HEK293 (cell line): ENCODE measurements at regions not wholly inside any gene's neighbourhood (a gene's known extent, or its start where the extent isn't known, plus 50 kb on each side); places are given as distances from the start of the nearest gene placed in this dataset.

Experiments used
- BCL11A ChIP-seq: fragments of 450-650 bp; formaldehyde crosslinking; IDR thresholded peaks from 2 replicates; pipeline ENCODE4 v1.5.1; 2016; ENCODE audit warnings: low read depth, missing biosample characterization, missing genetic modification characterization
- BCL6B ChIP-seq: fragments of 450-650 bp; formaldehyde crosslinking; IDR thresholded peaks from 2 replicates; pipeline ENCODE4 v1.5.1; 2017; ENCODE audit warnings: missing biosample characterization, missing genetic modification characterization
- IKZF3 ChIP-seq: fragments of 450-650 bp; IDR thresholded peaks from 2 replicates; pipeline ENCODE4 v1.5.0; 2018; ENCODE audit warnings: missing biosample characterization, mild to moderate bottlenecking, missing genetic modification characterization, moderate library complexity
- PRDM4 ChIP-seq: fragments of 450-650 bp; formaldehyde crosslinking; IDR thresholded peaks from 2 replicates; pipeline ENCODE4 v1.5.1; 2017; ENCODE audit warnings: missing biosample characterization, missing genetic modification characterization
- SCRT2 ChIP-seq: fragments of 450-650 bp; formaldehyde crosslinking; IDR thresholded peaks from 2 replicates; pipeline ENCODE4 v1.5.1; 2016; ENCODE audit warnings: missing biosample characterization, missing genetic modification characterization
- SP3 ChIP-seq: fragments of 450-650 bp; formaldehyde crosslinking; IDR thresholded peaks from 2 replicates; pipeline ENCODE4 v1.5.1; 2016; ENCODE audit warnings: missing biosample characterization, missing genetic modification characterization
- SP7 ChIP-seq: fragments of 450-650 bp; formaldehyde crosslinking; IDR thresholded peaks from 2 replicates; pipeline ENCODE4 v1.5.1; 2016; ENCODE audit warnings: missing biosample characterization, missing genetic modification characterization
- WT1 ChIP-seq: fragments of 450-650 bp; formaldehyde crosslinking; IDR thresholded peaks from 2 replicates; pipeline ENCODE4 v1.5.1; 2016; ENCODE audit warnings: missing biosample characterization, missing genetic modification characterization
- ZBTB44 ChIP-seq: fragments of 450-650 bp; IDR thresholded peaks from 2 replicates; pipeline ENCODE4 v1.5.1; 2018; ENCODE audit warnings: missing biosample characterization, mild to moderate bottlenecking, missing genetic modification characterization
- ZBTB48 ChIP-seq: fragments of 450-650 bp; formaldehyde crosslinking; IDR thresholded peaks from 2 replicates; pipeline ENCODE4 v1.5.1; 2016; ENCODE audit warnings: missing biosample characterization, missing genetic modification characterization
- ZBTB49 ChIP-seq: fragments of 450-650 bp; formaldehyde crosslinking; IDR thresholded peaks from 2 replicates; pipeline ENCODE4 v1.5.1; 2016; ENCODE audit warnings: missing biosample characterization, missing genetic modification characterization, low read depth
- ZNF10 ChIP-seq: fragments of 450-650 bp; formaldehyde crosslinking; IDR thresholded peaks from 2 replicates; pipeline ENCODE4 v1.5.1; 2017; ENCODE audit warnings: missing biosample characterization, missing genetic modification characterization
- ZNF114 ChIP-seq: fragments of 450-650 bp; formaldehyde crosslinking; IDR thresholded peaks from 2 replicates; pipeline ENCODE4 v1.5.0; 2017; ENCODE audit warnings: missing biosample characterization, missing genetic modification characterization
- ZNF140 ChIP-seq: fragments of 450-650 bp; formaldehyde crosslinking; IDR thresholded peaks from 2 replicates; pipeline ENCODE4 v1.5.1; 2016; ENCODE audit warnings: missing biosample characterization, missing genetic modification characterization
- ZNF16 ChIP-seq: fragments of 450-650 bp; formaldehyde crosslinking; IDR thresholded peaks from 2 replicates; pipeline ENCODE4 v1.5.1; 2016; ENCODE audit warnings: low read depth, missing biosample characterization, missing genetic modification characterization
- ZNF18 ChIP-seq: fragments of 450-650 bp; formaldehyde crosslinking; IDR thresholded peaks from 2 replicates; pipeline ENCODE4 v1.5.1; 2016; ENCODE audit warnings: missing biosample characterization, missing genetic modification characterization
- ZNF214 ChIP-seq: fragments of 450-650 bp; formaldehyde crosslinking; IDR thresholded peaks from 2 replicates; pipeline ENCODE4 v1.5.1; 2017; ENCODE audit warnings: missing biosample characterization, mild to moderate bottlenecking, missing genetic modification characterization, borderline replicate concordance
- ZNF23 ChIP-seq: fragments of 450-650 bp; formaldehyde crosslinking; IDR thresholded peaks from 2 replicates; pipeline ENCODE4 v1.5.1; 2016; ENCODE audit warnings: missing biosample characterization, missing genetic modification characterization, borderline replicate concordance
- ZNF239 ChIP-seq: fragments of 450-650 bp; formaldehyde crosslinking; IDR thresholded peaks from 2 replicates; pipeline ENCODE4 v1.5.1; 2016; ENCODE audit warnings: missing biosample characterization, missing genetic modification characterization
- ZNF311 ChIP-seq: fragments of 450-650 bp; formaldehyde crosslinking; IDR thresholded peaks from 2 replicates; pipeline ENCODE4 v1.5.1; 2017; ENCODE audit warnings: missing biosample characterization, missing genetic modification characterization, borderline replicate concordance
- ZNF324 ChIP-seq: fragments of 450-650 bp; formaldehyde crosslinking; IDR thresholded peaks from 2 replicates; pipeline ENCODE4 v1.5.1; 2016; ENCODE audit warnings: missing biosample characterization, missing genetic modification characterization
- ZNF350 ChIP-seq: fragments of 450-650 bp; formaldehyde crosslinking; IDR thresholded peaks from 2 replicates; pipeline ENCODE4 v1.5.0; 2017; ENCODE audit warnings: missing biosample characterization, mild to moderate bottlenecking, missing genetic modification characterization
- ZNF366 ChIP-seq: fragments of 450-650 bp; formaldehyde crosslinking; conservative IDR thresholded peaks from 2 replicates; pipeline ENCODE4 v1.5.1; 2016; ENCODE audit warnings: missing biosample characterization, missing genetic modification characterization
- ZNF391 ChIP-seq: fragments of 450-650 bp; formaldehyde crosslinking; IDR thresholded peaks from 2 replicates; pipeline ENCODE4 v1.5.1; 2016; ENCODE audit warnings: low read depth, missing biosample characterization, missing genetic modification characterization, borderline replicate concordance
- ZNF549 ChIP-seq: fragments of 450-650 bp; IDR thresholded peaks from 2 replicates; pipeline ENCODE4 v1.5.1; 2018; ENCODE audit warnings: missing biosample characterization, missing genetic modification characterization, mild to moderate bottlenecking, inconsistent platforms, moderate library complexity
- ZNF561 ChIP-seq: fragments of 450-650 bp; IDR thresholded peaks from 2 replicates; pipeline ENCODE4 v1.5.1; 2018; ENCODE audit warnings: missing biosample characterization, missing genetic modification characterization, borderline replicate concordance
- ZNF585B ChIP-seq: fragments of 450-650 bp; formaldehyde crosslinking; IDR thresholded peaks from 2 replicates; pipeline ENCODE4 v1.5.1; 2016; ENCODE audit warnings: missing biosample characterization, missing genetic modification characterization
- ZNF629 ChIP-seq: fragments of 450-650 bp; formaldehyde crosslinking; IDR thresholded peaks from 2 replicates; pipeline ENCODE4 v1.5.1; 2017; ENCODE audit warnings: missing biosample characterization, missing genetic modification characterization
- ZNF791 ChIP-seq: fragments of 450-650 bp; formaldehyde crosslinking; IDR thresholded peaks from 2 replicates; pipeline ENCODE4 v1.5.1; 2016; ENCODE audit warnings: missing biosample characterization, missing genetic modification characterization
- ZNF830 ChIP-seq: fragments of 450-650 bp; IDR thresholded peaks from 2 replicates; pipeline ENCODE4 v1.5.0; 2018; ENCODE audit warnings: missing biosample characterization, missing genetic modification characterization, low read depth, mild to moderate bottlenecking, moderate library complexity
- ZNF843 ChIP-seq: fragments of 450-650 bp; formaldehyde crosslinking; IDR thresholded peaks from 2 replicates; pipeline ENCODE4 v1.5.1; 2016; ENCODE audit warnings: missing biosample characterization, missing genetic modification characterization
- ZSCAN16 ChIP-seq: fragments of 450-650 bp; formaldehyde crosslinking; IDR thresholded peaks from 2 replicates; pipeline ENCODE4 v1.5.1; 2016; ENCODE audit warnings: missing biosample characterization, missing genetic modification characterization
- ZSCAN30 ChIP-seq: fragments of 450-650 bp; IDR thresholded peaks from 2 replicates; pipeline ENCODE4 v1.5.1; 2018; ENCODE audit warnings: missing biosample characterization, mild to moderate bottlenecking, missing genetic modification characterization, moderate library complexity

GRCh38 chr6:112433457-112433856 is 86.3 kb downstream of the RFPL4B start (continued):
- TF ChIP-seq ZNF791 (tag by site-specific recombination) (no peak), SP3 (no peak), ZBTB49 (tag by site-specific recombination) (no peak), ZNF561 (tag by site-specific recombination) (no peak; the same call in 1 of the 2 replicates), SP7 (peak; percentile 37; the same call in 1 of the 2 replicates), ZNF239 (tag by site-specific recombination) (no peak), BCL6B (tag by site-specific recombination) (0 out of 2 replicates have a peak, but pooled peaks have one; percentile 45), ZNF350 (tag by site-specific recombination) (no peak), ZNF391 (no peak), ZNF549 (tag by site-specific recombination) (no peak), SCRT2 (peak; percentile 82), ZNF843 (tag by site-specific recombination) (peak; percentile 77), ZNF629 (tag by site-specific recombination) (no peak), ZNF311 (tag by site-specific recombination) (no peak), ZNF585B (peak; percentile 22; the same call in 1 of the 2 replicates), ZNF140 (tag by site-specific recombination) (no peak), ZSCAN30 (no peak), ZNF18 (no peak), IKZF3 (tag by site-specific recombination) (peak; percentile 57), PRDM4 (tag by site-specific recombination) (0 out of 2 replicates have a peak, but pooled peaks have one; percentile 22), ZNF23 (tag by site-specific recombination) (no peak), ZNF366 (tag by site-specific recombination) (peak; percentile 62), WT1 (tag by site-specific recombination) (0 out of 2 replicates have a peak, but pooled peaks have one; percentile 20), ZNF114 (no peak), ZNF10 (tag by site-specific recombination) (no peak), ZSCAN16 (tag by site-specific recombination) (no peak), ZNF16 (no peak), ZNF324 (tag by site-specific recombination) (no peak), ZBTB44 (tag by site-specific recombination) (peak; percentile 46), ZBTB48 (tag by site-specific recombination) (no peak), ZNF214 (tag by site-specific recombination) (no peak), BCL11A (tag by site-specific recombination) (0 out of 2 replicates have a peak, but pooled peaks have one; percentile 37), ZNF830 (no peak)
